Activated CD4-positive, alpha-beta T cell treated with anti-CD3 and anti-CD28 coated beads, Interleukin-10, Interleukin-2, amounts not matched to agents 100 ng/mL and 50 ng/mL, durations not matched to agents 16 hours and 8 hours (primary cell): ENCODE measurements at regions not wholly inside any gene's neighbourhood (a gene's known extent, or its start where the extent isn't known, plus 50 kb on each side); places are given as distances from the start of the nearest gene placed in this dataset.

Source experiments
- DNase-seq: peaks from one replicate; pipeline ENCODE4 v3.0.0-alpha.2; 2020

DNA sequence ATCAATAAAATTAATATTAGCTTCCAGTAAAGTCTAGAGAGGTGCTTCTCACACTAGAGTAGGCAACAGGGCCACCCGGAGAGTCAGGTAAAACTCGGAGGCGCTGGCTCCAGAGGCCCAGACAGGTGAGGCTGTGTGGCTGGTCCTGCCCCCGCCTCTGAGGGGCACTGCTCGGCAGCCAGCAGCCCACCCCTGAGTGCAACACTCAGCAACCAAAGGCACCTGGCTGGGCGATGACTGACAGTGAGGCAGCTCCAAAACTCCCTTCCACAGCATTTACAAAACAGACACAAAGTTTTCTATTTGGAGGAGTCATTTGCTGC is 138.8 kb upstream of the ID2 start:
- DNase-seq, result no peak

DNA sequence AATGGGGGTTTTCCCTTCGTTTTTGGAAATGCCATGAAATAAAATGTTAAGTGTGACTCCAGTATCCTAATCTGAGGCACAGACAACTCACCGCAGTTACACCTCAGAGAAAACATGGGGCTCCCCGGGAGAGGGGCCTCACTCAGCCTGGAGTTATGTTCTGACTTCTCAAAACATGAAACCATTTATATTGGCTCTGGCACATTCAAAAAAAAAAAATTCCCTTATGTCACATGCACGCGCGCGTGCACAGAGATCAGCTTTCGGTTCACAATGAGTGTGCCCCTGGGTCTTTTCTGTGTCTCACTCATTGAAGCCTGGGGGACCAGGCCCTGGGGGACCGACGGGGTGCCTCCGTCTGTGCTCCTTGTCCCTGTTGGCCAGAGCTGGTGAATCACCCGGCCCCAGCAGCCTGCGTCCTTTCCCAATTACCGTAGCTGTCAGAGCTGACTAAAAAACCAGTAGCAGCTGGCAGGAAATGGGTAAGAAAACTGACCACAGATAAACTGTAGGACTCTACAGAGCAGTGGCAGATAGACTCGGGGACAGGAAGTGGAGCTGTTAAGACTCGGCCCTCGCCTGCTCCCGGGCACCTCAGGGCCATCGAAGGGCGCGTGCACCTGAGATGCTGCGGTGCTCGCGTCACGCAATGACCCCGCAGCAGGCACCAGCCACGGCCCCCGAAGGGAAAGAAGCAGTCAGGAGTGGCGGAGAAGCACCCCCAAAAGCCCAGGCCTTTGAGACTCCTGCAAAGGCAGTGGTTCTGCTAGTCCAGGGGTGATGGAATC is 138.3 kb upstream of the ID2 start:
- DNase-seq, result peak; percentile 96

DNA sequence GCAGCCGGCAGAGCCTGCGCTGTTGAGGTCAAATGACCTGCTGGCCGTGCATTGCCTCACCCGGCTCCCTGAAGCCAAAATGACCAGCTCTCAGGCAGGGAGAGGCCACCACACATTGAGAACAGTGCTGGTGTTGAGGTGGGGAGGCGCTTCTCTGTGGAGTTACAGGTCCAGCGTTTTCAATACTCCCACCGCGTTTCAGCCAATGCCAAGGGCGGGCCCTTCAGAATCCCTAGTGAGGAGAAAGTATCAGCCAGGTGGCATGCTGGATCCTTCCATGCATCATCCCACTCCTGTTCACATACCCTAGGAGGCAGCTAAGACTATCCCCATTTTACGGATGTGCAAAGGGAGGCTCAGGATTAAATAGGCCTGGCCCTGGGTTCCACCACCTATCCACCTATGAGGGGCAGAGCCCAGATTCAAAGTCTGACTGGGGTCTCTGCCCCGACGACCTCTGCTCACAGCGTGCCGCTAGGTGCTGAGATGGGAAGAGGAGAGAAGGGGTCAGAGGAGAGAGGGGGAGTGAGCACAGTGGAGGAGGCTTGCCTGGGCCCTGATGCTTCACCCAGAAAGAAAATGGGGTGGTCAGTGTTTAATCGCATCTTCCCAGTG is 137.6 kb upstream of the ID2 start:
- no peak for DNase-seq

DNA sequence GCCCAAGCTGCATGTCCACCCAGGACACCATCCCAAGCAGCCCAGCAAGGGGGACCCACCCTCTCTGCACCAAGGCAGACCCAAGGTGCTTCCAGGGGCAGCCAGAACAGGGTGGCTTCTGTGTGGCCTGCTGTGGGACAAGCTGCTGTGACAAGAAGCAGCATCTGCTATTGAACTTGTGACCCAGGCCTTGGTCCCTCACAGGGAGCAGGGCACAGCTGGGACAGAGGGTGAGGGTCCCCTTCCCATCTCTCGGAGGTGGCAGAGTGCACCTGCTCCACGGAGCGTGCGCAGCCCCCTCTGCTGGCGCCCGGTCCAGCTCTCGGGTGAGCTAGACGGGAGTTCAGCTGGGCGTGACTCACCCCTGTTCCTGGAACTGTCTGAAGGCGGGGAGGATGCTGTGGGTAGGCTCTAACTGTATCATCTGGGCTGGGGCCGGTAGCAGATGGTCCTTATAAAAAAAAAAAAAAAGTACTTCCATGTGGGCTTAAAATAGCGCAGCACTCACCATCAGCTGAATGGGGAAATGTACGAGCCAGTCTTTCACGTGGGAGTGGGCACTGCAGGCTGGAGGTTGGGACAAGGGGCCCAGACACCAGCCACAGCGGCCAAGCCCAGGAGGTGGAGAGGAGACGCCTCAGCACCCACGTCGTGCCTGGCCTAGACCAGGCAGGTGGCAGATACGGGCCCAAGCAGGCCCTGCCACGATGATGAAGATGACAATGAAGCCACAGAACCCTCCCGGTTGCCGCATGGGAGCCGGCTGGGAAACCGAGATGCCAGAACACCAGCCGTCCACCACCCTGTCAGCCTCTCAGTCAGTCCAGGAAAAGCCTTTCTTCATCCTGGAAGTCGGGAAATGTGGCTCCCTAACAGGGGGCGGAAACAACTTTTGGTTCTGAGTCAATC is 136.8 kb upstream of the ID2 start:
- peak; percentile 97 for DNase-seq

DNA sequence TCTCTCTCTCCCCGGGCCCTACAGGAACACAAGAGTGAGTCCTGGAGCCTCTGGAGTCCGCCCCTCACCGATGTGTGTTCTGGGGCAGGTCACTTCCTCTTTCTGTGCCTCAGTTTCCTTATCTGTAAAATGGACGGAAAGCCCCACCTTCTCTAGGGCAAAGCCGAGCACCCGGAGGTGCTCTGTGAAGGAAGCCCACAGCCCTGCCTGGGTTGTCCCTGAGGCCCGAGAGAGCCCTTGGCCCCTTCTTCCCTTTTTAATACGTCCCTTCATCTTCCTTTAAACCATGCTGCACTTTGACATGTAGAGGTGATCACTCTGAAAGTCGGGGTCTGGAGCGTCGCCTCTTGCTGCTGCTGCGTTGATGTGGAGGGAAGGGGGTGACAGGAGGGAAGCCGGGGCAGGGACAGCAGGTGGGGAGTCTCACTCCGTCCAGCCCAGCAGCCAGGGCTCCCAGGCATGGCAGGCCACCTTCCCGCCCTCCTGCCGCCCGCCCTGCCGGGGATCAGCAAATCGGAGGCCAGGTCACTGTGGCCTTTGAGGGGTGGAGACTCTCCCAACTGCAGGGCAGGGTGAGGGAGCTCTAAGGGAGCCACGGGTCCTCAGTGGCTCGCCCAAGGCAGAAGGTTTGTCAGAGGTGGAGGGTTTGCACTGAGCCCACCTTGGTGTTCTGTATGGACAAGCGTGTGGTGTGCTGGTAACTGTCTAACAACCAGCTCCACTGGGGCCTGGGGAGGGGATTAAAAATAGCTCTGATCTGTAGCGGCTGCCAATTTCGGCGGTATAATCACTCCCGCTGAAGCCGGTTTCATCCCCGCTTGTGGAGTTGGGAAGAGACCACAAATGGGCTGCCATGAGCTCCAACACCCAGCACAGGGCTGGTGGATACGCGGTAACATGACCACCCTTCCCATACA is 135.9 kb upstream of the ID2 start:
- no peak for DNase-seq

DNA sequence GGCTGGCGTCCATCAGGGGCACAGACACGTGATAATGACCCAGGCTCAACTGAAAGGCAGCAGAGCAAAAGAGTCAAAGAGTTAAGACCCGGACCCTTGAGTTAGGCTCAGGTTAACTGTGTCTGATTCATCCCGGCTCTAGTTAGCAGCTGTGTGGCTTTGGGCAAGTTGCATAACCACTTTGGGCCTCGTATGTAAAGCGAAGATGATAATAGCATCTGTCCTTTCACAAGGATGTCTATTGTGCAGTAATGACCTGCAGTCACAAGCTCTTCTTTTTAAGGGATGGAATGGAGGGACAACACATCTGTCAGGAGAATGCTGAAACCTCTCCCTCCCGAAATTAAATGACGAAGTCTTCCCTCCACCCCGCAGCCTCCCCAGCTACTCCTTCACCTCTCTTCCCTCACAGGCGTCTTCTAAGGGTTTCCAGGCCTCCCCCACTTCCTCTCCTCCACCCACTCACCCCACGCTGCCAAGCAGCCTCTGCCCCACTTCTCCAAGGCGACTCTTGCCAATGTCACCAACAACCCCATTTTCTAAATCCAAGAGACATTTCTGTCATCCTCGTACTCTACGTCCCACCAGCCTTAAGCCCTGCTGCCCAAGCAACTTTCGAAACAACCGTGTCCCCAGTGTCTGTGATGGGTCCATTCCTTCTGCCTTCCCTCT is 135.1 kb upstream of the ID2 start:
- DNase-seq, result peak; percentile 48

DNA sequence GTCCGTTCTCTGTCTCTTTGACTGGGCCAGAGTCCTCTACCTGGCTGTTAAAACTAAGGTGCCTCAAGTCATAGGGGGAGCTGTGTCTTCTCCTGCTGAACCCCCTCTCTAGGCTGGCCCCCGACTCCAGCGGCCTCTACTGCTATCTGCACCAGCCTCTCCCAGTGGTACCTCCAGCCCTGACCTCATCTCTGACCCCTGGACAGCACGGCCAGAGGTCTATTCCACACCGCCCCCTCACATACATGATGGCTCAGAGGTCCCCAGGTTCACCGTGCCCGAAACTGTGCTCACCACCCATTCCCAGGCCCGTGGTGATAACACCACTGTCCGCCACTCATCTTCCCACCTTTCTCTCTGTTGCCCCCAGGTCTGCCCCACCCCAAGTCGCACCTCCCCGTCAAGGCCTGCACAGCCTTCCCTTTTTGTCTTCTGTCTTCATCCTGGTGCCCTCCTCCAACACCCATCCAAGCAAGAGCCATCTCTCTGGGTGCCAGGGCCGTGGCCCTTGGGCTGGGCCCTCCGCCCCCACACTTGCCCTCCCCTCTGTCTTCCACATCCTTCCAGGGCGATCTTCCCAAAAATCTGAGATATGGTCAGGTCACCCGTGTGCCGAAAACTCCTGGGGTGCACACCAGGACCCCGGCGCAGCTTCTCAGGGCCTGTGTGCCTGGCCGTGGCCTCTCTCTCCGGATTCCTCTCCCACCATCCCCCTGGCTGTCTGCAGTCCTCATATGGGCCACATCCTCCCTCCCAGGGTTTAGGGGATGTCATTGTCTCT is 134.4 kb upstream of the ID2 start:
- no peak for DNase-seq

- no peak for DNase-seq
These were observed 133.7 kb upstream of the ID2 start for GRCh38 chr2:8548065-8548618.

DNA sequence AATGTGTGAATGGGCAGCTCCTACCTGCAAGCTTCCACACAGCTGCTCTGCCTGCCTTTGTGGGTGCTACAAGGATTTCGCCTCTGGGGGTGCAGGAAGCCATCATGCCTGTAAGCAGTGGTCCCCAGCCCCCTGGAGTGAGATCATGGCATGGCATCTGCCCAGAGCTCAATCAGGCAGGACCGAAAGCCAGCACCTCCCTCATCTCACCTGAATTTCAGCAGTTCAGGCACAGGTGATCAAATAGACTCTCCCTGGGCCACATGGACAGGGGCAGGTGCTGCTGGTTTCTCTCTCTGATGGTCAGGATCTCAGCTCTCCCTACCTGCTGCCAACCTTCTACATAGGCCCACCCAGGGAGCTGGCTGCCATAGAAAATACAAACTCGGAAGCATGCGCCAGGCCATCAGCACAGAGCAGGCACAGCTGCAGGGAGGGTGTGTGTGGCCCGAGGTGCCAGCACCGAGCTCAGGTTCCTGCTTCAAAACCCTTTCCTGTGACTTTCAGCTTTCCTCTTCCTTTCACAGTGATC is 133.2 kb upstream of the ID2 start:
- no peak for DNase-seq

DNA sequence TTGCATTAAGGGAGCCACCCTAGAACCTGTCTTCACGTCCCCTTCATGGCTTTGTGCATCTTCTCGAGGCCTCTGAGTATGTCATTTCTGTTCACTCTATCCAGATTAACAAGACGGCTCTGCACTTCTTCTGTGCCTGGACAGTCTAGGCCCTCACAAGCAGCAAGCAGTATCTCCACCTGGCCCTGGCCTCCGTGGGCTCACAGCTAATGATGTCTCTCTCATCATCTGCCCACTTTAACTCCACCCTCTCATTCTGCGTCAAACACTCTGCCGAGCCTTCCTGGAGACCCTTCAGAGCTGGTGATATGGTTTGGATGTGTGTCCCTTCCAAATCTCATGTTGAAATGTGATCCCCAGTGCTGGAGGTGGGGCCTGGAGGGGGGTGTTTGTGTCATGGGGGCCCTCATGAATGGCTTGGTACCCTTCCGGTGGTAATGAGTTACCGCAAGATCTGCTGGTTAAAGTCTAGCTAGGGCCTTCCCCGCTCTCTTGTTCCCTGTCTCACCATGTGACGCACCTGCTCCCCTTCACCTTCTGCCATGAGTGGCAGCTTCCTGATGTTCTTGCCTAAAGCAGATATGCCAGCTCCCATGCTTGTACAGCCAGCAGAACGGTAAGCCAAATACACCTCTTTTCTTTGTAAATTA is 132.5 kb upstream of the ID2 start:
- no peak for DNase-seq

- DNase-seq, result no peak
These were observed 131.9 kb upstream of the ID2 start for GRCh38 chr2:8549942-8550341.

DNA sequence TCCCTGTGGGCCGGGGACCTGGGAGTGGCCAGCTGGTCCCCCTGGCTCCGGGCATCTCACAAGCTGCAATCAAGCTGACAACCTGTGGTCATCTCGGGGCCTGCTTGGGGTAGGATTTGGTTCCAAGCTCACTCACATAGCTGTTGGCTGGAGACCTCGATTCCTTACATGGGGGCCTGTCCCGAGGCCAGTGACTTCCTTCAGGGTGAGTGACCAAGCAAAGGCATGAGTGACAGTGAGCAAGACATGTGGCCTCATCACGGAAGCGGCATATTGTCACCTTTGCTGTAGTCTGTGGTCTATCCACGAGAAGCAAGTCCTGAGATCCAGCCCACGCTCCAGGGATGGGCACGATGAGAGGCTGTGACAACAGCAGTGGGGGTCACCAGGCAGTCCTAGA is 131.4 kb upstream of the ID2 start:
- no peak for DNase-seq

- DNase-seq, result no peak
These were observed 130.8 kb upstream of the ID2 start for GRCh38 chr2:8550937-8551621.

- no peak for DNase-seq
These were observed 130.2 kb upstream of the ID2 start for GRCh38 chr2:8551622-8552074.

DNA sequence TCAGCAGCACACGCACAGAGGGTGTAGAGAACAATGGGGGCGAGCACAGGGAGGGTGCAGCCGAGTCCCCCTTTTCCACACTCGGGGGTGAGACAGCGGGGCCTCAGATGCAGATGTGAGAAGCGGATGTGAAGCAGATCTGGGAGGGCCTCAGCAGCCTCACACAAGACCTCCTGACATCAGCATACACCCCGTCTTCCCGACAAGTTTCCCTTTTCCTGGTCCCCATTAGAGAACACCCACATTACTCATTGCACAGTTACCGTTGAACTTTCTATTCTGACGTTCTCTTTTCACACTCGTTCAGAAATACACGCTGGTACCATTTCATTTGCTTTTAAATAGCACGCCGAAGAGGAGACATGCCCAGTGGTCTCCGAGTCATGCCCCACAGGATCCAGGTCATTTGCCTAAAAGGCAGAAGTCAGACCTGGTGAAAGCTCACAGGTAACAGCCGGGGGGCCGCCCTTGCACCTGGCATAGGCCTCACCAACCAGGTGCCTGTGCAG is 129.5 kb upstream of the ID2 start:
- DNase-seq, result no peak

GRCh38 chr2:8553643-8554042 is 128.2 kb upstream of the ID2 start:
- DNase-seq, result no peak

DNA sequence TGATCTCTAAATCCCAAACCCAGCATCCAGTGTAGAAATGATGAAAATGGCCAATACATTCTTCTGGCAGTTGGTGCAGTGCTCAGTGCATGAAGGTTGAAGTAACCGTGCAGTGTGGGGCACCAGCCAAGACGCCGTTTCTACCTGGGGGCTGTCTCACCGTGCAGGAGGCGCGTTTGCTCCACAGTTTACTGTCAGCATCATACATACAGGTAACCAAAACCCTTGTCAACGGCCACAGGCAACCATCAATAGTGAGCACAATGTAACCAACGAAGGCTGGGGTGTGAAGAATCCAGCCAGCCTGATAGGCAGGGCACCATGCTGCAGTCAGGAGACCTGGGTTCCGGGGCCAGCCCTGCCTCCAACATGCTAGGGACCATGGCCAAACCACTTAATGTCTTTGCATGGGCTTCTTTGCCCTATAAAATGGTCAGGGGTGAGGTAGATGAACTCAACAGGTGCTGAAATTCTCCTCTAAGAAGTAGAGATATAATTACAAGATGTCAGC is 127.5 kb upstream of the ID2 start:
- DNase-seq, result no peak

- no peak for DNase-seq
These were observed 126.3 kb upstream of the ID2 start for GRCh38 chr2:8555543-8555942.

- DNase-seq, result no peak
These were observed 123.8 kb upstream of the ID2 start for GRCh38 chr2:8558096-8558495.
